ENCODE measurements at regions not wholly inside any gene's neighbourhood (a gene's known extent, or its start where the extent isn't known, plus 50 kb on each side); places are given as distances from the start of the nearest gene placed in this dataset.

GRCh38 chr11:106477776-106478175 is 400.3 kb downstream of the AASDHPPT start:
- WGBS = 76% methylated on average over 1 of the region's 1 CpG
- intact Hi-C loops (cut with DNase I) = no loop called here

GRCh38 chr11:106479646-106480045 is 402.2 kb downstream of the AASDHPPT start:
- no peak overlapping the region for H3K4me3 ChIP-seq
- TF ChIP-seq, protein P1, sequence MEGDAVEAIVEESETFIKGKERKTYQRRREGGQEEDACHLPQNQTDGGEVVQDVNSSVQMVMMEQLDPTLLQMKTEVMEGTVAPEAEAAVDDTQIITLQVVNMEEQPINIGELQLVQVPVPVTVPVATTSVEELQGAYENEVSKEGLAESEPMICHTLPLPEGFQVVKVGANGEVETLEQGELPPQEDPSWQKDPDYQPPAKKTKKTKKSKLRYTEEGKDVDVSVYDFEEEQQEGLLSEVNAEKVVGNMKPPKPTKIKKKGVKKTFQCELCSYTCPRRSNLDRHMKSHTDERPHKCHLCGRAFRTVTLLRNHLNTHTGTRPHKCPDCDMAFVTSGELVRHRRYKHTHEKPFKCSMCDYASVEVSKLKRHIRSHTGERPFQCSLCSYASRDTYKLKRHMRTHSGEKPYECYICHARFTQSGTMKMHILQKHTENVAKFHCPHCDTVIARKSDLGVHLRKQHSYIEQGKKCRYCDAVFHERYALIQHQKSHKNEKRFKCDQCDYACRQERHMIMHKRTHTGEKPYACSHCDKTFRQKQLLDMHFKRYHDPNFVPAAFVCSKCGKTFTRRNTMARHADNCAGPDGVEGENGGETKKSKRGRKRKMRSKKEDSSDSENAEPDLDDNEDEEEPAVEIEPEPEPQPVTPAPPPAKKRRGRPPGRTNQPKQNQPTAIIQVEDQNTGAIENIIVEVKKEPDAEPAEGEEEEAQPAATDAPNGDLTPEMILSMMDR (IDR thresholded peaks at IDR 0.05) = no peak
- WGBS = 50% methylated on average over 3 of the region's 3 CpGs
- no peak overlapping the region for H3K27ac ChIP-seq
- H3K27me3 ChIP-seq (replicated peaks; ENCODE audit: insufficient read depth) = no peaks in the 10 kb centered on the region
- intact Hi-C loops (cut with DNase I) = no loop called here
- H3K36me3 ChIP-seq = no peaks in the 10 kb centered on the region
- DNase-seq (ENCODE audit: low spot score) = no peak
- H3K9me3 ChIP-seq = no peaks in the 10 kb centered on the region
- no peaks in the 10 kb centered on the region for H3K4me1 ChIP-seq (replicated peaks)

More at GRCh38 chr11:106477776-106478175, 400.3 kb downstream of the AASDHPPT start:
- no peak overlapping the region for H3K27ac ChIP-seq
- H3K36me3 ChIP-seq = no peaks in the 10 kb centered on the region
- H3K27me3 ChIP-seq (replicated peaks; ENCODE audit: insufficient read depth) = no peaks in the 10 kb centered on the region
- DNase-seq (ENCODE audit: low spot score) = no peak
- H3K4me1 ChIP-seq (replicated peaks) = no peaks in the 10 kb centered on the region
- TF ChIP-seq, protein P1 (IDR thresholded peaks at IDR 0.05) = no peak
- no peak for TF ChIP-seq POLR2A (IDR thresholded peaks at IDR 0.05)
- TF ChIP-seq POLR2AphosphoS5 (IDR thresholded peaks at IDR 0.05) = no peak
- H3K9me3 ChIP-seq = no peaks in the 10 kb centered on the region
- H3K4me3 ChIP-seq = no peak overlapping the region

- Histone ChIP-seq H3K27me3 (replicated peaks; ENCODE audit: insufficient read depth) (no peaks in the 10 kb centered on the region), H3K27ac (no peak overlapping the region), H3K36me3 (no peaks in the 10 kb centered on the region), H3K4me1 (replicated peaks) (no peaks in the 10 kb centered on the region), H3K9me3 (no peaks in the 10 kb centered on the region), H3K4me3 (no peak overlapping the region)
- WGBS = 87% methylated on average over 1 of the region's 1 CpG
- TF ChIP-seq POLR2A (IDR thresholded peaks at IDR 0.05) (no peak), POLR2AphosphoS5 (IDR thresholded peaks at IDR 0.05) (no peak)
- TF ChIP-seq, protein P1 (IDR thresholded peaks at IDR 0.05) = no peak
- intact Hi-C loops (cut with DNase I) = no loop called here
- DNase-seq (ENCODE audit: low spot score) = no peak
Observed at GRCh38 chr11:106480581-106481190, 403.2 kb downstream of the AASDHPPT start.

DNA sequence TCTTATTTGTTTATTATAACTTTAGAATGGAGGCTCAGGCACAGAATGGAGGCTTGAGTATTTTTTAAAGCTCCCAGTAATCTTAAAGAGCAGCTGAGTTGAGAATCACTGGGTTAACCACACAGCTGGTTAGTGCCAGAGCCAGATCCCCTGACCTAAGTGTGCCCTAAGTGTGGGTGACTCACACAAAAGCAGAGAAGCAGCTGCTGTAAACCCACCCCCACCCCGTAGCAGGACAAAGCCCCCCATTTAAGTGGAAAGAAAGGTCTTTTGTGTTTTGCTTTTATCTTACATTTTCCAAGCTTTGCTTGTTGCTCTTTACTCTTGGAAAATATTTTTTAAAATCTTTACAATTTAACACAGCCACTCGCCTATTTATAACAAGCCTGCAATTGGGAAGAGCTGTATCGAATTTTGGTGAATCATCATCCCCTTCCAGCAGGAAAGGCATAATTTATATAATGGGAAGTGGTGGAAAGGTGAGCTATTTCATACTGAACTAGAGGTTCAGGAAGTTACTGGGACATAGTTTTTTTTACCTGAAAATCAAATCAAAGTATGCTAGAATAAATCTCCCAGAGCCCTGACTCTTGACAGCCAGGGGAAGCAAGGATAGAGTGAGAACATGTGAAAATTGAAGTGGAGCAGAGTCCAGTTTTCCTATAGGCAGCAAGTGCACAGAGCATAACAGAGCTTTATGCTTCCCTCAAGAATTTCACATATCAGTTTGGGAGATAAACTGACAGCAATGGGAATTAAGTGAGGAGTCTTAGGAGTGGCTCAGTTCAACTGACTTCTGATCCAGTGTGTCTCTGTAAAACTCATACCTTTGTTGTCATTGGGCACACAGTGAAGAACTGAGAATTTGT is 405.7 kb downstream of the AASDHPPT start:
- no peak for TF ChIP-seq POLR2A (IDR thresholded peaks at IDR 0.05)
- no peak for TF ChIP-seq POLR2AphosphoS5 (IDR thresholded peaks at IDR 0.05)
- TF ChIP-seq, protein P1 (IDR thresholded peaks at IDR 0.05) = no peak
- WGBS = 10% methylated on average over 3 of the region's 3 CpGs
- H3K4me1 ChIP-seq (replicated peaks) = no peaks in the 10 kb centered on the region
- no peaks in the 10 kb centered on the region for H3K9me3 ChIP-seq
- no peak for DNase-seq (ENCODE audit: low spot score)
- H3K36me3 ChIP-seq = no peaks in the 10 kb centered on the region
- H3K27me3 ChIP-seq (replicated peaks; ENCODE audit: insufficient read depth) = no peaks in the 10 kb centered on the region
- intact Hi-C loops (cut with DNase I) = no loop called here
- H3K4me3 ChIP-seq = no peak overlapping the region
- H3K27ac ChIP-seq = no peak overlapping the region

- Histone ChIP-seq H3K27ac (no peak overlapping the region), H3K9me3 (no peaks in the 10 kb centered on the region), H3K27me3 (replicated peaks; ENCODE audit: insufficient read depth) (no peaks in the 10 kb centered on the region), H3K4me1 (replicated peaks) (no peaks in the 10 kb centered on the region), H3K36me3 (no peaks in the 10 kb centered on the region), H3K4me3 (no peak overlapping the region)
- TF ChIP-seq POLR2A (IDR thresholded peaks at IDR 0.05) = no peak
- no peak for TF ChIP-seq POLR2AphosphoS5 (IDR thresholded peaks at IDR 0.05)
- TF ChIP-seq, protein P1 (IDR thresholded peaks at IDR 0.05) = no peak
- no peak for DNase-seq (ENCODE audit: low spot score)
- intact Hi-C loops (cut with DNase I) = no loop called here
Observed at GRCh38 chr11:106491751-106492150, 414.3 kb downstream of the AASDHPPT start.

All from prostate gland (tissue), 2 donors.